SJCRH30 (cell line): ENCODE measurements at regions not wholly inside any gene's neighbourhood (a gene's known extent, or its start where the extent isn't known, plus 50 kb on each side); places are given as distances from the start of the nearest gene placed in this dataset.

Experiments
- DNase-seq, 2 experiments: peaks; one replicate each; pipeline ENCODE4 v3.0.0-alpha.2; 2015 to 2020
- H3K27ac ChIP-seq: fragments of 250-450 bp; sonication (Bioruptor Pico); 2 replicates; pipeline ENCODE4 v1.5.1; 2020; ENCODE audit warnings: mild to moderate bottlenecking, moderate library complexity
- H3K27me3 ChIP-seq: fragments of 250-450 bp; sonication (Bioruptor Pico); 2 replicates; pipeline ENCODE4 v1.5.1; 2020; ENCODE audit warnings: mild to moderate bottlenecking, moderate library complexity
- H3K36me3 ChIP-seq: fragments of 250-450 bp; sonication (Bioruptor Pico); 2 replicates; pipeline ENCODE4 v1.5.1; 2020; ENCODE audit warnings: mild to moderate bottlenecking, moderate library complexity
- H3K4me1 ChIP-seq: fragments of 250-450 bp; sonication (Bioruptor Pico); 2 replicates; pipeline ENCODE4 v1.5.1; 2020; ENCODE audit warnings: mild to moderate bottlenecking, moderate library complexity
- H3K4me3 ChIP-seq: fragments of 250-450 bp; sonication (Bioruptor Pico); 2 replicates; pipeline ENCODE4 v1.5.1; 2020; ENCODE audit warnings: mild to moderate bottlenecking, moderate library complexity
- H3K9me3 ChIP-seq: fragments of 250-450 bp; sonication (Bioruptor Pico); replicated peaks from 2 replicates; pipeline ENCODE4 v1.5.1; 2020; ENCODE audit warnings: mild to moderate bottlenecking, moderate library complexity

DNA sequence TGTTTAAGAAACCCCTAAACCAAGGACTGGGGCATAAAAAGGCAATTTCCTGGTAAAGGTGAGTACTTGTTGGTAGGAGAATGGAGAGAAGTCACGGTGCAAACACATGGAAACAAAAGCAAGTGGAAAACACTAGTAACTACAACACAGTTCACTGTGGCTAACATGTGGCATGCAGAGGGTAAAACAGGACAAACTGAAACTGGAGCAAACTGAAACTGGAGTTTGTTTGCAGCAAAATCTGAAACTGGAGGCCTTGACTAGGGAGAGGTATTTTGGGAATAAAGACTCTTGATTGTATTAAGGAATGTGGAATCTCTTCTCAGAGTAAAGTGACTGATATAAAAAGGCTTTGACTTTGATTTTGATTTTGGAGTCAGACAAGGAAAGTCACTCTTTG is 376.3 kb upstream of the PRMT6 start:
- Histone ChIP-seq H3K4me3 (no peak overlapping the region), H3K4me1 (no peaks in the 10 kb centered on the region), H3K27me3 (no peaks in the 10 kb centered on the region), H3K9me3 (no peaks in the 10 kb centered on the region), H3K36me3 (no peaks in the 10 kb centered on the region), H3K27ac (no peak overlapping the region)
- DNase-seq = no peak

DNA sequence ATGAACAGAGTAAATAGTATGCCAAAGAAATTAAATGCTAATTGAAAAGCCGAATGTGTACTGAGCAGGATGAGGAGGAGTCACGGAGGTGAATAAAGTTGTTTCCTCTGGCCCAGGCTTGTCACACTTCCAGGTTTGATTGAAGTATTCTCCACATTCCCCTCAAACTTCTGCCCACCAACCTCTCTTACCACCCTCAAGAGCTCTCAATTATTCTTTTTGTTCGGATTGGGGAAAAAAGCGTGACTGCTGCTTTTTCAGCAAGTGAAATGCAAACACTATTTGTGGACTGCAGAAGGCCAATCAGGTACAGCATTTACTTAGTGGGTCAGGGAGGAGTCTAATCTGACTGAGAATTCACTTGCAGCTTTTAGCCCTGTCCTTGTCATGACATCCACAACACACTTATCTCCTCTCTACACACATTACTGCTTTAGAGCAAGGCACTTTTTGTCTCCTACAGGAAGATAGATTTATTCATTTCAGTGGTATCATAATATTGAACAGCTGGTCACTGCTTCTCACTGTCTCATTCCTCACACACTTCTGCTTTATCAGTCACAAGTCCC is 375.6 kb upstream of the PRMT6 start:
- Histone ChIP-seq H3K4me1 (no peaks in the 10 kb centered on the region), H3K27ac (no peak overlapping the region), H3K9me3 (no peaks in the 10 kb centered on the region), H3K27me3 (no peaks in the 10 kb centered on the region), H3K36me3 (no peaks in the 10 kb centered on the region), H3K4me3 (no peak overlapping the region)
- no peak for DNase-seq

DNA sequence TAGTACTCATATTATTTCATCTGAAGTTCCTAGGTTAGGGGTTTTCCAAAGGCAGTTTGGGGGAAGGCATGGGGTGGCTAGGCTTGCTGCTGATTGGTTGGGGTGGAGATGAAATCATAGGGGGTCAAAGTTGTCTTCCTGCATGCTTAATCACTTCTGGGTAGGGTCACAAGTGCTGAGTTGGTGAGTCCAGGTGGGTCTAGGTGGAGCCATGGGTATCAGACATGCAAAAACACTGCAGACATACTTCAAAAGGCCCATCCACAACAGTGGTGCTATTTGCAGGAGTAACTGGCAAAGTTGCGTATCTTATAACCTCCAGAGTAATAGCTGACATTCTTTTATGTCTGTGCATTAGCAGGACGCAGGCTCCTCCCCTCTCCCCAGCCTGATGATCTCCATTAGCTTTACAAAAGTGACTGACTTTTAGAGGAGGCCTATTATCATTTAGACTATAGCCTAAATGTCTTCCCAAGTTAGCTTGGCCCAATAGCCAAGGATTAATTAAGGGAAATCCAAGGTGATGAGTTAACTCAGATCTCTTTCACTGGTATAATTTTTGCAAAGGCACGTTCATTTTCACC is 374.4 kb upstream of the PRMT6 start:
- H3K27ac ChIP-seq = no peak overlapping the region
- no peaks in the 10 kb centered on the region for H3K27me3 ChIP-seq
- H3K4me1 ChIP-seq = no peaks in the 10 kb centered on the region; the same call in 1 of the 2 replicates
- DNase-seq = no peak
- no peaks in the 10 kb centered on the region for H3K9me3 ChIP-seq
- H3K4me3 ChIP-seq = no peak overlapping the region
- H3K36me3 ChIP-seq = no peaks in the 10 kb centered on the region

DNA sequence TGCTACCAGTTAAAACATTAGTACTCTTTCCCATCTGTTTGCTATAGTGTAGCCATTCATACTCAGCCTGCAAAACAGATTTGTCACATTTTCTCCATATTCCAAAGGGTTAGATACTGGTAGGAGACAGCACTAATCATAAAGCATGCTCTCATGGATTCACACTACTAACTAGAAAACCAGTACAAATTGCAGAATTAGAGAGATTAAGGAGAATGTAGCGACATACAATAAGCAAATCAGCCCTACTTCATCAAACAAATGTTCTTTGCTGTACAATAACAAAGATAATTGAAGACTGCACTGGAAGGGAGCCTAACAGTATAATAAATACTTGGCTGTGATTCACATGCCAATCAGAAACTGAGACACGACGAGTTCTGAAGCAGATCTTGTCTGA is 368.0 kb upstream of the PRMT6 start:
- no peaks in the 10 kb centered on the region for H3K9me3 ChIP-seq
- no peaks in the 10 kb centered on the region; the same call in 1 of the 2 replicates for H3K4me1 ChIP-seq
- H3K27me3 ChIP-seq = no peaks in the 10 kb centered on the region; the same call in 1 of the 2 replicates
- H3K4me3 ChIP-seq = no peak overlapping the region
- H3K27ac ChIP-seq = no peak overlapping the region
- H3K36me3 ChIP-seq = no peaks in the 10 kb centered on the region
- DNase-seq = no peak

DNA sequence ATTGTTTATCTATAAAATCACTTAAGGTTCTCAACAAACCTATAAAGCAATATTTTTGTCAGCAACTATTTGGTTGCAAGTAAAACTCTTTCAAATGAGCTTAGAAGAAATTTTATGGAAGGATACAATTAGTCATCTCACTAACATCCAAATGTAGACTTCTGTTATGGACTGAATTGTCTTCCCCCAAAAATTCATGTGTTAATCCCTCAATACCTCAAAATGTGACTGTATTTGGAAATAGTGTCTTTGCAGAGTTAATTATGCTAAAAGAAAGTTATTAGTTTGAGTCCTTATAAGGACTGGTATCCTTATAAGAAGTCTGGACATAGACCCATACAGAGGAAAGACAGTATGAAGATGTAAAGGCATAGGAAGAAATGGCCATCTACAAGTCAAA is 357.8 kb upstream of the PRMT6 start:
- H3K9me3 ChIP-seq = no peaks in the 10 kb centered on the region
- no peak overlapping the region for H3K27ac ChIP-seq
- no peak for DNase-seq
- no peak overlapping the region for H3K4me3 ChIP-seq
- H3K36me3 ChIP-seq = no peaks in the 10 kb centered on the region
- no peaks in the 10 kb centered on the region for H3K27me3 ChIP-seq
- H3K4me1 ChIP-seq = no peaks in the 10 kb centered on the region

DNA sequence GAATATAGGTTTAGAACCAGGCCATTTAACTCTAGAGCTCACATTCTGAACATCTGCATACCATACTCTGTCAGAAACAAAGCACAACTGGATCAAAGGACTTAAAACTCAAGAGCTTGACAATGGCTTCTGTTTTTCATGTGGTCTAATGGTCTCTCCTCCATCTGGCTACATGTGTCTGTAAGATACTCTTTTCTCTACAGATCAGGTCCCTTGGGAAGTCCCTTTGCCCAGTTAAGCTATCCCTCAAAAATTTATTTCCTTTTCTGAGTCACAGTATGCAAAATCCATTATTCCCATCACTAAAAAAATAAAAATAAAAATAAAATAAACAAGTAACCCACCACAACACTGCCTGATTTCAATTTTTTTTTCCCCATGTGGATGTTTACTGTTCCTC is 357.0 kb upstream of the PRMT6 start:
- Histone ChIP-seq H3K27ac (no peak overlapping the region), H3K36me3 (no peaks in the 10 kb centered on the region), H3K9me3 (no peaks in the 10 kb centered on the region), H3K27me3 (no peaks in the 10 kb centered on the region), H3K4me1 (no peaks in the 10 kb centered on the region), H3K4me3 (no peak overlapping the region)
- DNase-seq = no peak

DNA sequence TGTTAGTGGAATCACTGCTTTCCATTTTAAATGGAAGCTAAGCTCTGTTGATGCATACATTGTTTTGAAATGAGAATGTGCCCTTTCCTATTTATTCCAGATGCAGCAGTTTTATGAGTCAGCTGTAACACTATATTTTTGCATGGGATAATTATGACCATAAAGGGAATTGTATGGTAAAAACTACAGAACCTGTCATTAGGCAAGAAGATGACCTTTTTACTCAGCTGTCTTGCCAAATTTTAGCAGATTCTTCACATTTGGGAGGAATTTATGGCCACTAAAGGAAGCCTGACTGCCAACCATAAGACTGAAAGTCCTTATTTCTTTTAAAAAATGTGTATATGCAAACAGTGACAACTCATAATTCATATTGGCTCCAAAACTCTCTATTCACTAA is 356.3 kb upstream of the PRMT6 start:
- no peak for DNase-seq
- H3K4me3 ChIP-seq = no peak overlapping the region

DNA sequence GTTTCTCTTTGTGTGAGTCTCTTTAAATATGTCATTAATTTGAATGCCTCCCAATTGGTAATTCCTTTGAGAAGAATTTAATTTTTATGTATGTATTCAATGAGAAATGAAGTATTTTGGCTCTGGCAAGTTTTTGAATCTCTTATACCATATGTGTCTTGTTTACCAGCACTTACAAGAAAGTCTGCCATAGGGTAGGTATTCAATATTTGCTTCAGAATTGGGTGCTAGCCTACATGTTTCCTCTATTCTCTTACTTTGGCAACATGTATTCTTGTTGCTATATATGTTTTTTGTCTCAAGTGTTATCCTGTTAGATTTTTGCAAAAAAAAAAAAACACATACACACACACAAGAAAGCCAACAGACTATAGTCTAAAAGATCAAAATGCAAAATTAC is 350.5 kb upstream of the PRMT6 start:
- H3K27ac ChIP-seq = no peak overlapping the region
- H3K9me3 ChIP-seq = no peaks in the 10 kb centered on the region
- H3K4me3 ChIP-seq = no peak overlapping the region
- H3K4me1 ChIP-seq = no peaks in the 10 kb centered on the region
- no peaks in the 10 kb centered on the region for H3K36me3 ChIP-seq
- H3K27me3 ChIP-seq = no peaks in the 10 kb centered on the region
- DNase-seq = no peak

More for the DNA sequence above, 356.3 kb upstream of the PRMT6 start:
- H3K27me3 ChIP-seq = no peaks in the 10 kb centered on the region
- H3K9me3 ChIP-seq = no peaks in the 10 kb centered on the region
- no peaks in the 10 kb centered on the region for H3K36me3 ChIP-seq
- no peak overlapping the region for H3K27ac ChIP-seq
- H3K4me1 ChIP-seq = no peaks in the 10 kb centered on the region

DNA sequence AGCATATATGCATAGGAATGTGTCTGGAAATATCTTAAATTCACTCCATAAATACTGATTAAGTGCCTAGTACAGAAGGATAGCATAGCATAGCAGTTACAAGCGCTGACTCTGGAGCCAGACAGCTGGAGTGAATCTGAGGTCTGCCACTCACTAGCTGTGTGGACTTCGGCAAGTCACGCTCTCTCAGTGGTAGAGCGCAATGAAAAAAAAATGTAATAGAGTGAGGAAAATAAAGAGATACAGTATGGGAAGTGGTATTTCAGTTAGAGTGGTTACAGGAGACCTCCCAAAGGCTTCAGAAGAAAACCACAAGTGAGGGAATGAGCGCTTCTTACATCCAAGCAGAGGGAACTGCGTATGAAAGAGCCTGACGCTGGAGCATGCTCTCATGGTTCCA is 338.9 kb upstream of the PRMT6 start:
- Histone ChIP-seq H3K4me3 (no peak overlapping the region), H3K4me1 (no peaks in the 10 kb centered on the region), H3K27ac (no peak overlapping the region), H3K27me3 (peaks cover 4% of the 10 kb centered on the region; the same call in 1 of the 2 replicates), H3K9me3 (no peaks in the 10 kb centered on the region), H3K36me3 (no peaks in the 10 kb centered on the region)
- DNase-seq = no peak

DNA sequence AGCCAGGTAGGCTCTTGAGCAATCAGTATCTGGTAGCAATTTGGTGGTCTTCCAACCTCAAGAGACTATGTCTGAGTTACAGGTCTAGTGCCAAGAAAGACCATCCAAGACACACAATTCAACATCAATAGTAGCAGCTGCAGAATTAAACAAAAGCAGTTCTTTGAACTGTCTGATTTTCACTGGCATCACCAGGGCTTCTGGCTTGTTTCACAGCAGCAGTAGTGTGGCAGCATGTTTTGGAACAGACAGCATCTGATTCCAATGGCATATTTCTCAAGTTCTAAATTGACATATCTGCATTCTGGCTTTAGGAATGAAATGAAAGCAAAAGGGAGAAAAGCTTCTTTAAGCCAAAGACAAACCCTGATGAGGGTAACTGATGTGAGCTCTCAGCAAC is 334.7 kb upstream of the PRMT6 start:
- no peak overlapping the region for H3K27ac ChIP-seq
- H3K4me1 ChIP-seq = no peaks in the 10 kb centered on the region
- DNase-seq = no peak
- H3K4me3 ChIP-seq = no peak overlapping the region
- no peaks in the 10 kb centered on the region for H3K36me3 ChIP-seq
- H3K9me3 ChIP-seq = no peaks in the 10 kb centered on the region
- H3K27me3 ChIP-seq = peaks cover 4% of the 10 kb centered on the region; the same call in 1 of the 2 replicates

DNA sequence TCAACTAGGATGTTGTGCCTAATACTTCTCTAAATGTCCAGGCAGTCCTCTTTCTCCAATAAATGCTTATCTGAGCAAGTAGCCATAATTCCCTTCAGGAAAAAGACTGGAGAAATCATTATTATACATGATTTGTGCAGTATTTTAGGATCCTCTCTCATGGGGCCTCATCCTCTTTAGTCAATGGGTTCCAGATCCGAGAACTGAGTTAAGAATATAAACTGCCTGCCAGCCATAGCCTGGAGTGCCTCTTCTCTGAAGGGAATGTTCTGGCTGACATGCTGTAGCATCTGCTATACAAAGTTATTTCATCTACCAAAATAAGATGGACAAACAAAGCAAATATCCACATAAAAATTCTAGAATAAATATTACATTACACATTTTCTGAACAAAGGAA is 334.0 kb upstream of the PRMT6 start:
- no peak overlapping the region for H3K27ac ChIP-seq
- no peaks in the 10 kb centered on the region for H3K9me3 ChIP-seq
- no peaks in the 10 kb centered on the region for H3K36me3 ChIP-seq
- no peak overlapping the region for H3K4me3 ChIP-seq
- H3K27me3 ChIP-seq = no peaks in the 10 kb centered on the region
- H3K4me1 ChIP-seq = no peaks in the 10 kb centered on the region
- DNase-seq = no peak

DNA sequence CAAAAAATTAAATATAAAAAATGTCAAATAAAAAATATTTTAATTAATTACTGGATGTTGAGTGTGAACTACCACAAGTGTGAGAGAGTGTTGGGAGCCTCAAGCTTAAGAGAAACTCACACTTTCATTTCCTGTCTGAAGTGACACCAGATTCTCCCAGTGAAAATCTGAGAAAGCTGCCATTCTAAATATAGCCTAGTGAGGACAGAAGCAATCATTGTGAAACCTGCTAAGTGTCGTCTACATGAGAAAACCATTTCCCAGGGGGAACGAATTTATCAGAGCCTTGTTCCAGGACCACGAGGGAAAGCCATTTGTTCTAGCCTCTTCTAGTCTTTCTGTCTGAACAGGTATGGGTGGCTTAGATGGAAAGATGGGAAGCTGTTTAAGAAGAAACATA is 329.3 kb upstream of the PRMT6 start:
- Histone ChIP-seq H3K4me1 (no peaks in the 10 kb centered on the region), H3K4me3 (no peak overlapping the region), H3K27ac (no peak overlapping the region), H3K27me3 (no peaks in the 10 kb centered on the region), H3K36me3 (no peaks in the 10 kb centered on the region), H3K9me3 (no peaks in the 10 kb centered on the region)
- no peak for DNase-seq

DNA sequence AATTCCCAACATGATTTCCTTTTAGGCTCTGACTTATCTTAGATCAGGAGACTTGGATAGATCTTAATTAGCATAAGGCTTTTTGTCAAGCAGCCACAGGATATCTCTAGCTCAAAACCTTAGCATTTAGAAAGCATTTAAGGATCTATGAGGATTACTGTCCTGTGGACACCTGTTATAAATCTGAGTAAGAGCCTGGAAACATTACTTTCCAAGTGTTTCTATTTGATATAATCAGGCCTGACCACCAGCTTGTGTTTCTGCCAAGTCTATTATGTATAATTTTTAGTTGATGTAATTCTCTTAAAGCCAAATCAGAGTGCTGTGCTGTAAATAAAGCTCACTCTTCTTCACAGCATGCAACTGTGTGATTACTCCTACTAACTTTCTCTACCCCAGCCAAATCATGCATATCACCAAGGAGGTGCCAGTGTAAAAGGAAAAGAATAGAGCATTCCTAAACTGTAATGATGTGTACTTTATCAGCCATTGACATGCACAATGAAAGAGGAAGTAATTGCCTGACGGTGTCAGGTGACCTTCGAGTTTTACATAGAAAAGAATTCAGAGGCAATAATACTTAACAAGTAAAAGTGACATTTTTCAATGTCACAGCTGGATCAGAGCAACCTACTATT is 309.9 kb upstream of the PRMT6 start:
- peak in 1 of 2 experiments; percentile 4 for DNase-seq
- Histone ChIP-seq H3K4me3 (no peak overlapping the region), H3K27ac (no peak overlapping the region), H3K27me3 (peaks cover 3% of the 10 kb centered on the region; the same call in 1 of the 2 replicates), H3K4me1 (no peaks in the 10 kb centered on the region), H3K36me3 (no peaks in the 10 kb centered on the region), H3K9me3 (no peaks in the 10 kb centered on the region)

DNA sequence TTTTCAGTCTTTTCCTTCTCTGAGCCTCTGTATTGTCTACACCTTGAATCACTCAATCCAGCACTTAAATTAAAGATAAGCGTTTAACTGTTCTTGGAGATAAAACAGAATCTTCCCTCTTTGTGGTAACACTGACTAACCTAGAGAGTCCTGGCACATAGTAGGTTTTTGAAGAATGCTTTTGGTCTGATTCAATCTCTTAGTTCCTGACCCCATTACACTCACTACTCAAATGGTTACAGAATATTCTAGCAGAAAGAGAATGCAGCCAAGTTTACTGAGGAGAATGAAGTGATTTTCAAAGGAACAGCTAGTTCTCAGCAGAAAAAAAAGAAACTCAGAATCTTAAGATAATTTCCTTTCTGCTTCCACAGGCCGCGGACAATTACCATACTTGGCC is 309.2 kb upstream of the PRMT6 start:
- Histone ChIP-seq H3K4me3 (no peak overlapping the region), H3K27ac (no peak overlapping the region), H3K4me1 (no peaks in the 10 kb centered on the region), H3K9me3 (no peaks in the 10 kb centered on the region), H3K27me3 (peaks cover 3% of the 10 kb centered on the region; the same call in 1 of the 2 replicates), H3K36me3 (no peaks in the 10 kb centered on the region)
- no peak for DNase-seq

DNA sequence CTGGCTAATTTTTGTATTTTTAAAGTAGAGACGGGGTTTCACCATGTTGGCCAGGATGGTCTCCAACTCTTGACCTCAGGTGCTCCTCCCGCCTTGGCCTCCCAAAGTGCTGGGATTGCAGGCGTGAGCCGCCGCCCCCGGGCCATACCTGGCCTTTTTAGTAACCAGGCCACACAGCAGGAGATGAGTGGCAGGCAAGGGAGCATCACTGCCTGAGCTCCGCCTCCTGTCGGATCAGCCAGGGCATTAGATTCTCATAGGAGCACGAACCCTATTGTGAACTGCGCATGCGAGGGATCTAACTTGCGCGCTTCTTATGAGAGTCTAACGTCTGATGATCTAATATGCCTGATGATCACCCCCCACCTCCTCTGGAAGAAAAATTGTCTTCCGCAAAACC is 308.7 kb upstream of the PRMT6 start:
- H3K9me3 ChIP-seq = no peaks in the 10 kb centered on the region
- no peak overlapping the region for H3K27ac ChIP-seq
- no peak overlapping the region for H3K4me3 ChIP-seq
- no peaks in the 10 kb centered on the region for H3K4me1 ChIP-seq
- H3K27me3 ChIP-seq = peaks cover 3% of the 10 kb centered on the region; the same call in 1 of the 2 replicates
- no peak for DNase-seq
- H3K36me3 ChIP-seq = no peaks in the 10 kb centered on the region

DNA sequence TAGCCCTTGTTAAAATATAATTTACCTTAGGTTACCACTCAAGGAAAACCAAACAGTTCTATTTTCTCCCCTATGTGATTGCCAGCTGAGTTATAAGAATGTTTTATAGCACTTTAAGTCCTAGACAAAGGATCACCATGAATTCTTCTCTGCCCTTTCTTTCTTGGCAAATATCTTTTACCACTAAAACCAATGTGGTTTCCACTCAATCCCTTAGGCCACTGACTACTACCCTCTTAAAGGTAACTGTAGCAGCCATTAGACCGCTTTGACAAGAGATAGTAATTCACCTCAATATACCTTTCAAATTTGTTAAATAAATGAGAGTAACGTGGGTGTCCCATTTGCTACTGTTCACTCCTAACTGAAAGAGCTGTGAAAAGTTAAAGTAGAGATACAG is 307.9 kb upstream of the PRMT6 start:
- Histone ChIP-seq H3K36me3 (no peaks in the 10 kb centered on the region), H3K27me3 (peaks cover 3% of the 10 kb centered on the region; the same call in 1 of the 2 replicates), H3K4me3 (no peak overlapping the region), H3K9me3 (no peaks in the 10 kb centered on the region), H3K27ac (no peak overlapping the region), H3K4me1 (no peaks in the 10 kb centered on the region)
- no peak for DNase-seq
